ENCODE measurements at regions not wholly inside any gene's neighbourhood (a gene's known extent, or its start where the extent isn't known, plus 50 kb on each side); places are given as distances from the start of the nearest gene placed in this dataset.

DNA sequence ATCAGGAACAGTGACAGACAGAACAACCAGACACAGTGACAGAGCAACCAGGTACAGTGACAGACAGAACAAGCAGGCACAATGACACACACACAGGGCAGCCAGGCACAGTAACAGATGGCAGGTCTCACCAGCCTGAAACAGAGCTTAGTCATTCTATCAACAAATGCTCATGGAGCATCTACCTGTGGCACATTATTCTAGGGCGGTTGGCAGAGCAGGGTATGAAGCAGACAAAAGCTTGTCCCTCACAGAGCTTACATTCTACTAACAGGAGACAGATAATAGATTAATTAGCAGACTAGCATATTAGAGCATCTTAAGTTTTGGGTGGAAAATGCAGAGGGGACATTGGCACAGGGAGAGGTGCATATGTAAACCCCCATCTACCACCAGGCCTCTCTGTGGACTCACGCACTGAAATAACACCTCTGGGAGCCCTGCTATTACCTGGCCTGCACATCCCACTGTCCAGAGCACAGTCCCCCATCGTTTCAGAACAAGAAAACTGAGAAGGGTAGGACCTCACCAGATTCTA, 64.1 kb upstream of the RAB6C start:
- Histone ChIP-seq H3K79me2 (ENCODE audit: low read length) (no peaks in the 10 kb centered on the region), H3K9me2 (replicated peaks; ENCODE audit: low read length) (no peaks in the 10 kb centered on the region), H3K36me3 (ENCODE audit: low read depth, low read length) (no peaks in the 10 kb centered on the region), H3K4me3 (ENCODE audit: low read length) (no peak overlapping the region), H3F3A (ENCODE audit: low read length, unreplicated experiment) (no peaks in the 10 kb centered on the region), H3K9ac (ENCODE audit: low read length) (no peak overlapping the region), H3K27me3 (ENCODE audit: low read length) (peaks cover 15% of the 10 kb centered on the region; the same call in 1 of the 2 replicates), H3K9me3 (ENCODE audit: low read length) (0 out of 2 replicates have a peak, but pooled peaks cover 3% of the 10 kb centered on the region), H3K4me1 (ENCODE audit: insufficient read depth, low read length) (no peaks in the 10 kb centered on the region), H2AFZ (ENCODE audit: low read length) (no peak overlapping the region), H3K4me2 (ENCODE audit: low read length) (no peak overlapping the region), H4K20me1 (ENCODE audit: low read length) (no peaks in the 10 kb centered on the region), H3K27ac (ENCODE audit: low read length) (no peak overlapping the region)
- intact Hi-C loops (cut with micrococcal nuclease): no loop called here
- ChIA-PET POLR2A (ENCODE audit: unreplicated experiment) (no interaction called here), CTCF (no interaction called here)
- TF ChIP-seq EZH2 (IDR thresholded peaks at IDR 0.05; ENCODE audit: low read length, unreplicated experiment) (no peak), EZH2phosphoT487 (IDR thresholded peaks at IDR 0.05; ENCODE audit: borderline replicate concordance, low read length) (no peak)
- TF ChIP-seq, protein P1, sequence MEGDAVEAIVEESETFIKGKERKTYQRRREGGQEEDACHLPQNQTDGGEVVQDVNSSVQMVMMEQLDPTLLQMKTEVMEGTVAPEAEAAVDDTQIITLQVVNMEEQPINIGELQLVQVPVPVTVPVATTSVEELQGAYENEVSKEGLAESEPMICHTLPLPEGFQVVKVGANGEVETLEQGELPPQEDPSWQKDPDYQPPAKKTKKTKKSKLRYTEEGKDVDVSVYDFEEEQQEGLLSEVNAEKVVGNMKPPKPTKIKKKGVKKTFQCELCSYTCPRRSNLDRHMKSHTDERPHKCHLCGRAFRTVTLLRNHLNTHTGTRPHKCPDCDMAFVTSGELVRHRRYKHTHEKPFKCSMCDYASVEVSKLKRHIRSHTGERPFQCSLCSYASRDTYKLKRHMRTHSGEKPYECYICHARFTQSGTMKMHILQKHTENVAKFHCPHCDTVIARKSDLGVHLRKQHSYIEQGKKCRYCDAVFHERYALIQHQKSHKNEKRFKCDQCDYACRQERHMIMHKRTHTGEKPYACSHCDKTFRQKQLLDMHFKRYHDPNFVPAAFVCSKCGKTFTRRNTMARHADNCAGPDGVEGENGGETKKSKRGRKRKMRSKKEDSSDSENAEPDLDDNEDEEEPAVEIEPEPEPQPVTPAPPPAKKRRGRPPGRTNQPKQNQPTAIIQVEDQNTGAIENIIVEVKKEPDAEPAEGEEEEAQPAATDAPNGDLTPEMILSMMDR (conservative IDR thresholded peaks at IDR 0.05; ENCODE audit: low read depth, low read length): no peak
- DNase-seq (peak; percentile 23), ATAC-seq (no peak)
- no TSS peak for BruUV-seq (replicated peaks)

DNA sequence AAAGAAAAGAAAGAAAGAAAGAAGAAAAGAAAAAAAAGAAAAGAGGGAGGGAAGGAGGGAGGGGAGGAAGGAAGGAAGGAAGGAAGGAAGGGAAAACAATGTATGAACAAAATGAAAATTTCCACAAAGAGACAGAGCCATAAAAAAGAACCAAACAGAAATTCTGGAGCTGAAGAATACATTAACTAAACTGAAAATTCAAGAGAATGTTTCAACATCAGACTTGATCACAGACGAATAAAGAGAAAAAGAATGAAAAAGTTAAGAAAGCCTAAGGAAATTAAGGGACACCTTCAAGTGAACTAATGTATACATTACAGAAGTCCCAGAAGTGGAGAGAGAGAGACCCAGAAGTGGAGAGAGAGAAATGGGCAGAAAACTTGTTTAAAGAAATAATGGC, 60.9 kb upstream of the RAB6C start:
- Histone ChIP-seq H3K36me3 (ENCODE audit: low read depth, low read length) (no peaks in the 10 kb centered on the region), H3K9me2 (replicated peaks; ENCODE audit: low read length) (no peaks in the 10 kb centered on the region), H4K20me1 (ENCODE audit: low read length) (no peaks in the 10 kb centered on the region), H2AFZ (ENCODE audit: low read length) (no peak overlapping the region), H3K4me2 (ENCODE audit: low read length) (no peak overlapping the region), H3K27me3 (ENCODE audit: low read length) (peaks cover 13% of the 10 kb centered on the region), H3K9ac (ENCODE audit: low read length) (no peak overlapping the region), H3K9me3 (ENCODE audit: low read length) (0 out of 2 replicates have a peak, but pooled peaks cover 3% of the 10 kb centered on the region), H3K27ac (ENCODE audit: low read length) (no peak overlapping the region), H3K4me3 (ENCODE audit: low read length) (no peak overlapping the region), H3F3A (ENCODE audit: low read length, unreplicated experiment) (no peaks in the 10 kb centered on the region), H3K79me2 (ENCODE audit: low read length) (no peaks in the 10 kb centered on the region), H3K4me1 (ENCODE audit: insufficient read depth, low read length) (no peaks in the 10 kb centered on the region)
- ATAC-seq: no peak
- POLR2A ChIA-PET (ENCODE audit: unreplicated experiment): no interaction called here
- intact Hi-C loops (cut with micrococcal nuclease): no loop called here
- BruUV-seq (replicated peaks): no TSS peak
- TF ChIP-seq, protein P1 (conservative IDR thresholded peaks at IDR 0.05; ENCODE audit: low read depth, low read length): no peak
- no peak for TF ChIP-seq EZH2phosphoT487 (IDR thresholded peaks at IDR 0.05; ENCODE audit: borderline replicate concordance, low read length)
- no peak for TF ChIP-seq EZH2 (IDR thresholded peaks at IDR 0.05; ENCODE audit: low read length, unreplicated experiment)
- CTCF ChIA-PET: no interaction called here
- DNase-seq: no peak

DNA sequence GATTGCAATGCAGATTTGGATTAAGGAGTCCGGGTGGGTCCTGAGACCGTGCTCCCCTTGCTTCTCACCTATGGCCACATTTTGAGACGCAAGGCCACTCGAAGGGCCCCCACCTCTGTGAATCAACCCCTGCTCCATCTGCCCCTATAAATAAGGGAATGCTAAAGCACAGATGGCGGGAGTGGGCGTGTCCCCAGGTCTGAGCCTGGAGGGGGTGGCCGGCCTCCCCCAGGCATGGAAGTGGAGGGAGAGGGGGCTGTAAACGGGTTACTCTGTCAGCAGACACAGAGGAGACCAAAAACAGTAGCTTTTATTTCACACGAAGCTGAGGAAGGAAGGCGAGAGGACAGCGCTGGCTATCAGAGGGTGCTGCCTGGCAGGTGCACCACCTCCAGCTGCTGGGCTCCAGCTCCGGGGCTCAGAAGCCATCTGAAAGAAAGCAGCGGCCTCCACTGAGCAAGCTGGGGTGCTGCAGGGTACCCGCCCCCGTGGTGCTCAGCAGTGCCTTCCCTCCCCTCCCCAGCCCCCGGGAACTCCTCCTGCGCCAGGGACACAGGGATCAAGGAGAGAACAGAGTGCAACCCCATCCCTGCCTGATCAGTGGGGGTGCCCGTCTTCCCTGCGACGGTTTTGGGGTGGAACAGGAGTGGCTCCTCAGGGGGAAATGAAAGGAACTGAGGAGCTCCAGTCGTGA, 56.7 kb upstream of the RAB6C start:
- H3K27ac ChIP-seq (ENCODE audit: low read length): no peak overlapping the region
- H3K9me3 ChIP-seq (ENCODE audit: low read length): 0 out of 2 replicates have a peak, but pooled peaks cover 3% of the 10 kb centered on the region
- intact Hi-C loops (cut with micrococcal nuclease): loop anchor here (10.0 kb wide), 1 partner anchor 1738 kb away; no protein-coding TSS in a partner anchor
- no peaks in the 10 kb centered on the region for H3K4me1 ChIP-seq (ENCODE audit: insufficient read depth, low read length)
- no peaks in the 10 kb centered on the region for H3K36me3 ChIP-seq (ENCODE audit: low read depth, low read length)
- no peak overlapping the region for H3K4me2 ChIP-seq (ENCODE audit: low read length)
- peaks cover 30% of the 10 kb centered on the region for H3K27me3 ChIP-seq (ENCODE audit: low read length)
- H3F3A ChIP-seq (ENCODE audit: low read length, unreplicated experiment): no peaks in the 10 kb centered on the region
- H3K9ac ChIP-seq (ENCODE audit: low read length): no peak overlapping the region
- POLR2A ChIA-PET (ENCODE audit: unreplicated experiment): no interaction called here
- TF ChIP-seq, protein P1 (conservative IDR thresholded peaks at IDR 0.05; ENCODE audit: low read depth, low read length): no peak
- TF ChIP-seq EZH2phosphoT487 (IDR thresholded peaks at IDR 0.05; ENCODE audit: borderline replicate concordance, low read length) (no peak), EZH2 (IDR thresholded peaks at IDR 0.05; ENCODE audit: low read length, unreplicated experiment) (no peak)
- DNase-seq: no peak
- ATAC-seq: no peak
- H3K79me2 ChIP-seq (ENCODE audit: low read length): no peaks in the 10 kb centered on the region
- H3K4me3 ChIP-seq (ENCODE audit: low read length): no peak overlapping the region
- CTCF ChIA-PET: no interaction called here
- no peaks in the 10 kb centered on the region for H3K9me2 ChIP-seq (replicated peaks; ENCODE audit: low read length)
- H4K20me1 ChIP-seq (ENCODE audit: low read length): no peaks in the 10 kb centered on the region
- no peak overlapping the region for H2AFZ ChIP-seq (ENCODE audit: low read length)
- no TSS peak for BruUV-seq (replicated peaks)
